ENCODE measurements at regions not wholly inside any gene's neighbourhood (a gene's known extent, or its start where the extent isn't known, plus 50 kb on each side); places are given as distances from the start of the nearest gene placed in this dataset.

GRCh38 chr6:1200409-1201101 is 111.3 kb upstream of the FOXQ1 start:
- peaks cover 0 to 2% of the 10 kb centered on the region in 2 experiments; a peak in 2 of 4 replicates for H3K27me3 ChIP-seq (replicated peaks in 1 of 2; ENCODE audit: control insufficient read depth in 2 of 2, insufficient read depth in 2 of 2, low read length in 1 of 2)
- no peaks in the 10 kb centered on the region for H3K36me3 ChIP-seq (ENCODE audit: control insufficient read depth in 2 of 2, insufficient read depth in 2 of 2, low read length in 1 of 2)
- POLR2A ChIA-PET = no interaction called here
- in situ Hi-C loops (cut with MboI) = no loop called here
- FAIRE-seq = no peak
- 60% methylated on average over 15 of the region's 15 CpGs for WGBS (ENCODE audit: insufficient coverage, insufficient replicate concordance, low lambda C conversion rate, missing lambda C conversion rate)
- DNase-seq (ENCODE audit: low read depth, low spot score) = no peak
- no peaks in the 10 kb centered on the region for H3K4me1 ChIP-seq (ENCODE audit: control insufficient read depth, insufficient read depth, low read length)
- no peaks in the 10 kb centered on the region for H3K9me3 ChIP-seq (replicated peaks; ENCODE audit: control insufficient read depth, insufficient read depth, low read length)
- no peak overlapping the region for H3K27ac ChIP-seq (ENCODE audit: control insufficient read depth, insufficient read depth)
- RAD21 ChIA-PET (ENCODE audit: unreplicated experiment) = no interaction called here
- CTCF ChIA-PET = interaction anchor here (0.7 kb wide), 1 partner anchor 47 kb away, joined by 3 read pairs; no protein-coding TSS in a partner anchor
- intact Hi-C loops (cut with micrococcal nuclease; ENCODE audit: unreplicated experiment) = no loop called here
- H3K9ac ChIP-seq (ENCODE audit: control insufficient read depth, insufficient read depth, low read length) = no peak overlapping the region
- H4K20me1 ChIP-seq (ENCODE audit: control insufficient read depth, insufficient read depth) = no peaks in the 10 kb centered on the region
- TF ChIP-seq EGR1 (IDR thresholded peaks at IDR 0.05; ENCODE audit: borderline replicate concordance in 1 of 2, low read depth in 2 of 2, low read length in 2 of 2) (no peak), POU2F2 (IDR thresholded peaks at IDR 0.05; ENCODE audit: borderline replicate concordance, low read depth, low read length) (no peak), CHD2 (IDR thresholded peaks at IDR 0.05; ENCODE audit: borderline replicate concordance, low read depth, low read length) (no peak), IRF5 (IDR thresholded peaks at IDR 0.05; ENCODE audit: borderline replicate concordance) (no peak), MYB (IDR thresholded peaks at IDR 0.05; ENCODE audit: borderline replicate concordance, low read depth, low read length) (no peak)
- SMC1A ChIA-PET (ENCODE audit: uncharacterized antibody, unreplicated experiment) = no interaction called here
- no TSS peak for BruUV-seq (replicated peaks)
- no peak overlapping the region for H3K4me2 ChIP-seq (ENCODE audit: control insufficient read depth, insufficient read depth)
- H2AFZ ChIP-seq (ENCODE audit: control insufficient read depth, low read depth, low read length) = no peak overlapping the region
- no peak for ATAC-seq
- no peaks in the 10 kb centered on the region for H3K79me2 ChIP-seq (ENCODE audit: control insufficient read depth, insufficient read depth, low read length)
- no peak overlapping the region for H3K4me3 ChIP-seq

- intact Hi-C loops (cut with micrococcal nuclease; ENCODE audit: unreplicated experiment) (no loop called here), in situ Hi-C loops (cut with MboI) (no loop called here)
- Histone ChIP-seq H3K4me1 (ENCODE audit: control insufficient read depth, insufficient read depth, low read length) (no peaks in the 10 kb centered on the region), H3K9me3 (replicated peaks; ENCODE audit: control insufficient read depth, insufficient read depth, low read length) (no peaks in the 10 kb centered on the region), H3K27me3 (replicated peaks in 1 of 2; ENCODE audit: control insufficient read depth in 2 of 2, insufficient read depth in 2 of 2, low read length in 1 of 2) (peaks cover 0 to 2% of the 10 kb centered on the region in 2 experiments; a peak in 2 of 4 replicates), H4K20me1 (ENCODE audit: control insufficient read depth, insufficient read depth) (no peaks in the 10 kb centered on the region), H3K27ac (ENCODE audit: control insufficient read depth, insufficient read depth) (no peak overlapping the region), H2AFZ (ENCODE audit: control insufficient read depth, low read depth, low read length) (no peak overlapping the region), H3K79me2 (ENCODE audit: control insufficient read depth, insufficient read depth, low read length) (no peaks in the 10 kb centered on the region), H3K4me2 (ENCODE audit: control insufficient read depth, insufficient read depth) (no peak overlapping the region), H3K9ac (ENCODE audit: control insufficient read depth, insufficient read depth, low read length) (no peak overlapping the region), H3K36me3 (ENCODE audit: control insufficient read depth in 2 of 2, insufficient read depth in 2 of 2, low read length in 1 of 2) (no peaks in the 10 kb centered on the region), H3K4me3 (no peak overlapping the region)
- ChIA-PET SMC1A (ENCODE audit: uncharacterized antibody, unreplicated experiment) (no interaction called here), POLR2A (no interaction called here), RAD21 (ENCODE audit: unreplicated experiment) (no interaction called here), CTCF (no interaction called here)
- ATAC-seq (no peak), DNase-seq (ENCODE audit: low read depth, low spot score) (no peak), FAIRE-seq (no peak)
- no TSS peak for BruUV-seq (replicated peaks)
- 0% methylated on average over 2 of the region's 2 CpGs for whole genome bisulfite sequencing (ENCODE audit: insufficient coverage, insufficient replicate concordance, low lambda C conversion rate, missing lambda C conversion rate)
- no peak for TF ChIP-seq RUNX3 (IDR thresholded peaks at IDR 0.05; ENCODE audit: low read length)
- no peak for TF ChIP-seq JUNB (IDR thresholded peaks at IDR 0.05)
- no peak for TF ChIP-seq RB1 (IDR thresholded peaks at IDR 0.05; ENCODE audit: borderline replicate concordance)
- no peak for TF ChIP-seq BMI1 (IDR thresholded peaks at IDR 0.05; ENCODE audit: borderline replicate concordance)
- TF ChIP-seq MEF2A (IDR thresholded peaks at IDR 0.05; ENCODE audit: insufficient read depth, low read depth, low read length) = no peak
- no peak for TF ChIP-seq ZNF687 (IDR thresholded peaks at IDR 0.05)
- no peak for TF ChIP-seq RBBP5 (conservative IDR thresholded peaks at IDR 0.05)
- no peak for TF ChIP-seq JUND (IDR thresholded peaks at IDR 0.05; ENCODE audit: low read depth, low read length)
These were observed 111.9 kb upstream of the FOXQ1 start for GRCh38 chr6:1200081-1200408.

All from GM12878 (cell line).